NCI-H524 (cell line): ENCODE measurements at regions not wholly inside any gene's neighbourhood (a gene's known extent, or its start where the extent isn't known, plus 50 kb on each side); places are given as distances from the start of the nearest gene placed in this dataset.
"Not testable (repeated sequence)": the region's sequence is repeated elsewhere in the genome, so short reads cannot be mapped to it uniquely, and the experiment has no call there.

ENCODE experiments used
- DNase-seq, 2 experiments: peaks; one replicate each; lab custom pipeline; 2025; lab: John Stamatoyannopoulos, UW

DNA sequence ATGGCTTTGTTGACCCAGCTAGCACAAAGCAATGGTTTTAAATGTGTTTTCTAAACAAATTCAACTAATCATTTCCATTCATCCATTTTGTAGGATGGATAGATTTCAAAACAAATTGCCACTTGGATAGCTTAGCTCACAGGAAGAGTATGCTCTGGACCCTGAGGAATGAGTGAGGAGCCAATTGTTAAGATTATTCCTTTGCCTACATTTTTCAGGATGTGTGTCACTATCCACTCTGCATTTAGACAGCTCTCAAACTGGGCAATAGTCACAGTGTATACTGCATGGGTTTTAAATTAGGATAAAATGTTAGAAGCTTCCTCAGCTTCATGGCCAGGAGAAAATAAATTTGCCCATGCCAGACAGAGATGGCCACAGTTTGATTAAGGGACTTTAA is 605.6 kb upstream of the TEX47 start:
- no peak for DNase-seq

DNA sequence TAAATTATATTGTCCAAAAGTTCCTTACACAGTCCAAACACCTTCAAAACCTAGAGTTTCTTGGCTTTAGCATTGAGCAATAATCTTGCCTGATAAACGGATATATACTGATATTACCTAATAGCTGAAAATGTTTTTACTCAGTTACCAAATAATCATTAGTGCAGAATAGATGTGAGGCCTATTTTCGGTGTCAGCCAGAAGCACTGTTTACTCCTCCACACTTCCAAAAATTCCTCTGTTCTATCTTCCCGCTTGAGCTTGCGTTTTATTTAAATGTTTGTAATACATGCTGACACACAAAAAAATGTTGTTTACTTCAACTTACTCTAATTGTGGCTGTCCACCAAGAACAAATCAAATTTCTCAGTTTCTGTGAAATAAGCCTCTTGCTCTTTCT is 606.2 kb upstream of the TEX47 start:
- DNase-seq = no peak

DNA sequence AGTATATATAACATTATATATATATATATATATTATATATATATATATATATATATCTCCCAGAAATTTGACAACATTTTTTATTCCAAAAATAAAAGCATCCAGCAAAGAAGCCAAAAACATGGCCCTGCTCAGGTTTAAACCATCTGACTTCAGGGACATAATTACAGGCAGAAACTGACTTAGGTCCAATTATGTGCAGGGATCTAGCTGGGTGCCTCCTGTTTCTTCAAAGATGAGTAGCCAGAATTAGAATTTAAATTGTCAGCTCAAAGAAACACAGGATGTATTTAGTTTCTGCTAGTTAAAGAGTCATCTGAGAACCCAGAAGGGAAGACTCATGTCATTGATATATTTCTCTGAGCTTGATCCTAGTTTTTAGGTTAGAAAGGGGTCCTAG is 656.4 kb upstream of the TEX47 start:
- DNase-seq = peak in 1 of 2 experiments; percentile 20

DNA sequence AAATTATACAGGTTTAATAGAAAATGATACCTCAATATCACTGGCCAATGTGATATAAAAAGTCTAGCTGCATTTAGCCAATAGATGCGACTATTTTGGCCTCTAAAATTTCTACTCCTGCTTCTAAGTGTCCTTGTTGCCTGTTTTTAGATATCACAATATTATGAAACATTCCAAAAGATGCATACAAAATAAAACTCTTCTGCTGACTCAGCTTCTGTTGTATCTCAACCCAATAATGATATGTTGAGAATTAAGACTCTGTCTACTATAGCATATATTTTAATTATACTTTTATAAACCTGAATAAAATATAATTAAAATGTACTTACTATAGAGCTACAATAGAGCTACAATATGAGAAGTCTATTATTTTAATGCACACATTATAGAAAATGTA is 661.0 kb upstream of the TEX47 start:
- no peak for DNase-seq

DNA sequence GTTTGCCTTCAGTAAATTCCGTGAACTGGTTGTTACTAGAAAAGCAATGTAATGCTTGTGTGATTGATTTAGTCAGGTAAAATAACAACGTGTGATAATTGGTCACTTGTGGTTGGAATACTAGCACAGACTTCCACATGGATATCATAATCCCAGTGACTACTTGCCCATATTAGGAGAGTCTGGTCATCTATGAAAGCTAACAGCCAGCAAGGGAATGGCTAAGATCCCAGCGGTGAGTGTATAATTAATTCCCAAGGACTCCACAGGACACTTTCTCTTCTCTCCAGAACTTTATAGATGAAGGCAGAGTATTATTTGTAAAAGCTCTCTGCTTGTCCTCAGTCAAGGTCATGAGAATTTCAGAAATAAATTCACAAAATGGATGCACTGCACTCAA is 662.6 kb upstream of the TEX47 start:
- DNase-seq = no peak

DNA sequence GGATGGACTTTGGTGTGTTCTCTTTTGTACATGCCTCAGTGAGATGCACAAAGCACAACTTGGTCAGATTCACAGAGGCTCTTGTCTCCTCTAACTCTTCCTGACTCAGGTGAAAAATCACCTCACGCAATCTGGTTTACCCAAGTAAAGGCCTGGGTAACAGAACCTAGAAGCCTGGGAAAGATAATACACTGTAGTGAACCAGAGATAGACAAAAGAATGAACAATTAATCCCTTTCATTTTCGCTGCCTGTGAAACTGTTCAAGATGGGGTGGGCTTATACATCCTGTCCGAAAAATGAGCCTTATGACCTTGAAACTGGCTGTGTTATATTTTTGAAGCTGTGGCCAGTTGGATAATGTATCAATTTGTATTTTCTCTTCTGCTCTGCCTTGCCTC is 678.9 kb upstream of the TEX47 start:
- DNase-seq = no peak

DNA sequence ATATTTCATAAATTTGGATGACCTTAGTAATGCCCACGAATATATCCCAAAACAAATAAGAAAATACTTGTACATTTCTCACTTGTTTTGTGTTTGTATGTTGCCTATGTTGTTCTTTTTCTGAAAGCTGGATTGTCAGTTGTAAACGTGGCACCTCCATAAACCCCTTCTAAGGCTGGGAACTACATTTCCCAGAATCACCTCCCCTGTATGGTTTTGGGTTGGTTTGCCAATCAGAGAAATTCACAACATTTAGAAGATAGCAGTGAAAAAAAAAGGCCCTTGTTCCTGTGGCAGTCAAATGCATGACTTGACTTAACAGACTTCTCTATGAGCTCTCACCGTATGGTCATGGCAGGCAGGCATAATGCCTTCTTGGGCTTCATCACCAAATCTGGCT is 676.3 kb upstream of the STEAP1 start:
- no peak for DNase-seq

DNA sequence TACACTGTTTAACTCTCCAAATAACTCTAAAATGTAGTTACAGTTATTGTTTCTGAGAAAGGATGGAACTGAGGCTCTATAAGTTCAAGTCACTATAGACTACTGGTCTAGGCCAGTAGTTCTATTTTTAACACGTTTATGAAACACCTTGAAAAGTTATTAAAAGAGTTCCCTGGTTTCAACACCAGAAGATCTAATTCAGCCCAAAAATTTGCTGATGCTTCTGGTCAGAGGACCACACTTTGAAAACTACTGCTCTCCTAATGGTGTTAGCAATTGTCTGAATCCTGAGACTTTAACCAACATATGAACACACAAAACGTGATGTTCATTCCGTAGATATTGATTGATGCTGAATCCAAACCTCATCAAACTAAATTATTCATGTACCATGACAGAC is 658.6 kb upstream of the STEAP1 start:
- DNase-seq = no peak

DNA sequence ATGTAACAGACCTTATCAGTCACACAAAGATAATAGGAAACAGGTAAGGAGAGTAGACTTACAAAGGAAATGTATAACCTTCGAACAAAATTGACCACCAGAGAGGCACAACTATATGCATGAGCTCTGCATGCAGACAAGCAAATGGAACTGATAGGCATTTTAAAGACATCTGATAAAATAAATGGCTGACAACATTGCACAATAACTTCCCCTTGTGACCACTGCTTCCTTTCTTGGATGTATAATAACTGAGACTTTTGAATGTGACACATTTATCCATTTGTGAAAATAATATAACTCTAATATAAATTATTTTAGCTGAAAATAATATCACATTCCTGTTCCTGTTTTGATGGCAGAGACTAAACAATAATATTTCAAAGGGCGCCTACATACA is 654.2 kb upstream of the STEAP1 start:
- DNase-seq = no peak

DNA sequence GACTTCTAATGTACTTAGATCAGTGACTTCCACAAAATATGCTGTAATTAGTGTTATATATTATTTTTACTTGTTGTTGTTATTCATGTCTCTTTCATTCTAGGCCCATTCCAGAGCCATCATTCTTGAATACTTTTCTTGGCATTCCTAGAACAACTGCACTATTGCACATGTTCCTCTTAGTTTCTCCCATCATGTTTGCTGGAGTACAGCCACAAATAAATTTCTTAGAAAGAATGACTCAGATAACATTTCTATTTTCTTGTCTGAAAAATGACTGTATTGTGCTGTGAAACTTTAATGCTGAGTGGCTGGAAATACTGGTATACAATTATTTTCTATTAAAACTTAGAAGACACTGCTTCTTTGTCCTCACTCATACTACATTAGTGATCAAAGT is 651.0 kb upstream of the STEAP1 start:
- no peak for DNase-seq

DNA sequence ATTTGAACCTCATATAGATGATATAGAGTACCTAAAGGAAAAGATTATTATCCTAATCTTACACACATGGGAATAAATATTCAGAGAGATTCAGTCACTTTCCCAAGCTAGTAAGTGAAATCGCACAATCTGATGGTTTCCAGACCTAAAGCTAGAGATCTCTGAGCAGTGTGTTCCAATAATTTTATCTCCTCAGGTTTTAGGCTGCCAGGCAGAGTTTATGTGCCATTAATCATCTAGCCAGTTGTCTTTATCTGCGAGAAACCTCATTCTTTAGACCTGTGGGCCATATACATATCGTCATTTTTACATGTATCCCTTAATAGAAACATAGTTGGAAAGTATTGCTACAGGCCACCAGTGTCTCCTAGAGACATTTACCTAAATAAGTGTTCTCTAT is 647.2 kb upstream of the STEAP1 start:
- DNase-seq = no peak

DNA sequence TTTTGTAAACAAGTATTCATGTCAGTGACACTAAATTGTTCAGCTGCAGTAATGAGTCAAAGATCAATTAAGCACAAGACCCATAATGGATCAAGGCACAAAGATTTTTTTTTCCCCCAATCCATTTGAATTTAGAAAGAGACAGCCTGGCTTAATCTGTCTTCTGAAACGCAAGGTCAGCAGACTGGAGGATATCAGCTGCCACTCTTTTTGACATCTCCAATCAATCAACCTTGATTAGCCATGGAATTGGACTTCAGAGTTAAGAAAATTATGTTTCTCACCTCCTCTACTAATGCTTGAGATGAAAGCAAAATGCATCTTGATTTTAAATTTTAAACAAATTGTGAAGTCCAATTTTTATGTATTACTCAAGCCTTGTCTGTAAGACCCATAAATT is 642.4 kb upstream of the STEAP1 start:
- DNase-seq = no peak

DNA sequence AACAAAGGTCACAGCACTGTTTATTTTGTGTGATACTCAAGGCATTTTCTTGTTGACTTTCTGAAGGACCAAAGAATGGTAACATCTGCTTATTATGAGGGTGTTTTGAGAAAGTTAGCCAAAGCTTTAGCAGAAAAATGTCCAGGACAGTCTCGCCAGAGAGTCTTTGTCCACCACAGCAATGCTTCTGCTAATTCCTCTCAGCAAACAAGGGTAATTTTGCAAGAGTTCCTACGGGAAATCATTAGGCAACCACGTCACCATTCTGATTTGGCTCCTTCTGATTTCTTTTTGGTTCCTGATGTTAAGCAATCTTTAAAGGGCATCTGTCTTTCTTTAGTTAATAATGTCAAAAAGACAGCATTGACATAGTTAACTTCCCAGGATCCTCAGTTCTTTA is 639.3 kb upstream of the STEAP1 start:
- DNase-seq = no peak

DNA sequence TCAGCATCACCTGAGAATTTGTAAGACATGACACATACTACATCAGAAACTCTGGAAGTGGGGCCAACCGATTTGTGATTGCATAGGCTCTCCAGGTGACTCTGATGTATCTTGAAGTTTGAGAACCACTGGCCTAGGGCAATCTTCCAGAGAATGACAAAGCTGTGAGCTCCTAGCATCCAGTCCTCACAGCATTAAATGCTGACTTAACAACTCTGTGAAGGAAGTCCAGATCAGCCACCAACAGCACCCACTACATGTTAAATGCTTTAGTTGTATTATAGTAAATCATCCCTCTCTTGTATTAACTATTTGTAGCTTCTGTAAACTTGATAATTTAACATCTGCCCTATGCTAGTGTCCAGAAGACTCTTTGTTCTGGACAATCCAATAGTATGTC is 636.5 kb upstream of the STEAP1 start:
- DNase-seq = no peak

DNA sequence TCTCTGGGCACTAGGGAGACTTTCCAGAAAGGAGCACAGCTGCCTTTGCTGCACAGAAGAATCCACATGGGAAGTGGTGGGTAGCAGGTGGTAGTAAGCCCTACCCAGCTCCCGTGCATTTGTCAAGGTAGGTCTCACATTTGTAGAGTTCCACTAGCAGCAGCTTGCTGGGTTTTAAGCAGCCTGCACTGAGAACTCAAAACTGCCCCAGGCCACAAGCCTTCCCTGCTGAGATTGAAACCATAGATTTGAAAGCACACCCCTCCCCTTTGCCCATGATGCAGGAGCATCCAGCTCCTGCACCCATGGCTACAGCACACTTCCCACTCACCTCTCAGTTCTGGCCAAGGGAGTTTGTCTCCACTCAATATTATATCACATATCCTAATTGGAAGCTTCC is 604.5 kb upstream of the STEAP1 start:
- DNase-seq = no peak

DNA sequence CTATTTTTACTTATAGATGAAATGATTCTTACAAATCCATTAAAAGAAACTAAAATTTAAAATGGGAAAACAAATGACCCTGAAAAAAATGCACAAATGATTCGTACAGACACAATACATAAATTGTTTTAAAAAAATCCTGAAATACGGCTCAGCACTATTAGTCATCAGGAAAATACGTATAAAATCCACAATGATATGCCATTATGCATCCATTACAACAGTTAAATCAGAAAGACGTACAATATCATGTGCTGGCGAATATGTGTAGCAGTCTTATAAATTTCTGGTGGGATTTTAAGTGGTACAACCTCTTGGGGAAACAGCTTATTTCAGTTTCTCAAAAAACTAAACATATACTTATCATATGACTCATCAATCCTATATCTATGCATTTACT is 600.1 kb upstream of the STEAP1 start:
- DNase-seq = no peak

DNA sequence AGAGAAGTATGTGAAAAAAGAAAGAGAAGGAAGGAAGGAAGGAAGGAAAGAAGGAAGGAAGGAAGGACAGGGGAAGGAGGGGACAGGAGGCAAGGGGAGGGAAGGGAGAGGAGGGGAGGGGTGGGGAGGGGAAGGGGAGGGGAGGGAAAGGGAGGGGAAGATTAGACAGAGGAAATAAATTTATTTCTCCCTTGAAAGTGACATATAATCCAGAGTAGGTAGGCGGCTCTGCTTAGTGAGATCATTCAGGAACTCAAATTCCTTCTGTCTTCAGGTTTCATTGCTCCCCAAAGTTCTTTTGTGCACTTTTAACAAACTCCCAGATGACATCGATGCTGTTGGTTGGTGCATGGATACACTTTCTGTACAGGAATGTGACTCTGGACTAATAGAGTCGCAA is 594.7 kb upstream of the STEAP1 start:
- no peak for DNase-seq

DNA sequence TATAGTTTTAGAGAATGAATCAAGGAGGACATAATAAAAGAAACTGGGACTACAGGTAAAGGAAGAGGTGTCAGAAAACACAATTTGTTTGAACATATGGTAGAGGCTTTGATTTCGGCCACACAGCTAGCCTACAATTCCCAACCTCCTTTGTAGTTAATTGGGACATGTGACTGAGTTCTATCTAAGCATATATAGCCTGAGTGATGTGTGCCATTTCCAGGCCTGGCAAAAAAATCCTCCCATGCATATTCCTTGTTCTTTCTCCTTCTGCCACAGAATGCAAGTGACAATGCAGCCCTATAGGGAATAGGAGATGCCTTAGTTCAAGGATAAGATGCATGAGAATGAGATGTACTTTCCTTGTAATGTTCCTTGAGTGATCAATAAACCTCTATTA is 590.7 kb upstream of the STEAP1 start:
- DNase-seq = no peak

DNA sequence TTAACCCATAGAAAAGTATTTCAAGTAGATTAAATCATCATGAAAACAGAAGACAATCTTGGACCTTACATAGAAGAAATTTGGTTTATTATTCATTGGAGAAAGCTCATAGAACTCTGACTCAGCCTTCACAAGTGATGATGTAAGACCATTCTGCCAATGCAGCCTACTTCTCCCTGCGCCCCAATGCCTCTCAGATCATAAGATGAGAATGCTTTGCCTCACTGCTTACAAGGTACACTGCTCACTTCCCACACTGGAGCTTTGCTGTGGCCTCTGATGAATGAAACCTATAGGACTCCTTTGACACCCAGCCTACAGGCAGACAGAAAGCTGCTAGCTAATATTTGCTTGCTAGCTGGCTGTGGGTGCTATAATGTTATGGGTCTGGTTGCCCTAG is 569.4 kb upstream of the STEAP1 start:
- DNase-seq = no peak

DNA sequence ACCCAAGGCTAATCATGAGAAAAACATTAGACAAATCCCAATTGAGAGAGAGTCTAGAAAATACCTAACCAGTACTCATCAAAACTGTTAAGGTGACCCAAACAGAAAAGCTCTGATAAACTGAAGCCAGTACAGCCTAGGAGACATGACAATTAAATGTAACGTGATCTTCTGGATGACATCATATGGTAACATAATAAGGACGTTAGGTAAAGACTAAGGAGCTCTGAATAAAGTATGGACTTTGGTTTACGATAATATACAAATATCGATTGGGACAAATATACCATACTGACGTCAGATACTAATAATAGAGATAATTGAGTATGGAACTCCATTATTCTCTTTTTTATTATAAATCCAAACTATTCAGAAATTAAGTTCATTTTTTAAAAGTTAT is 561.1 kb upstream of the STEAP1 start:
- DNase-seq = no peak

DNA sequence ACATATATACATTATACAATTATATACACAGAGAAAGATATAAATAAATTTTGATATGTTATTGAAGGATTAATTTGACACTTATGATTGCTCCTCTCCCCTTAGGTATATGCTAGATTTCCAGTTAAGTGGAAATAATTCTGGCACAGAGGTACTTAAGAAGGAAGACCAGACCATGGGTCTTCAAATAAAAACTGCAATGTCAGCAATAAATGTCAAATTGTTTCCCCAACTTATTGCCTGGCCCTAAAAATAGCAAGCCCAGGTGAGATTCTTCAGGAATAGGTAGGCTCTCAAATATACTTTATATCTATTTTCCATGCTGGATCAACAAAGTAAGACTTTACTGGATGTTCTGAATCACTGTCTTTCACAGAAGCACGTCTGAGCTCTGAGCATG is 551.3 kb upstream of the STEAP1 start:
- no peak for DNase-seq

DNA sequence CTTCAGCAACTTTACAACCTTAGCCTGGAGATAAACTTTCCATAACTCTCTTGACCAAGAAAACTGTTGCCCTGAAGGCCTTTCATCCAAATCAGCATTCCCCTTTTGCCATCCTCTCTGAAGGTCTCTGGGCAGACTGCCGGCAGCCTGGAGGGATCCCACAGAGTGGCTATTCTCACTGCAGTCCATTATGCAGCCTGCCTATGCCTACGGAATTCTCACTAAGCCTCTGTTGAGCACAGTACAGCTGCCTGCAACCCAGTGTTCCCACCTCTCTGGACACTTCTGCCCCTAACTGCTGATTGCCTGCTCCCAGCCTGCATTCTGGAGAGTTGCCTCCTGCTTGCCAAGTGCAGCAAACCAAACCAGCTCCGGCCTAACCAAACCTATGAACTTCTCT is 548.9 kb upstream of the STEAP1 start:
- no peak for DNase-seq

DNA sequence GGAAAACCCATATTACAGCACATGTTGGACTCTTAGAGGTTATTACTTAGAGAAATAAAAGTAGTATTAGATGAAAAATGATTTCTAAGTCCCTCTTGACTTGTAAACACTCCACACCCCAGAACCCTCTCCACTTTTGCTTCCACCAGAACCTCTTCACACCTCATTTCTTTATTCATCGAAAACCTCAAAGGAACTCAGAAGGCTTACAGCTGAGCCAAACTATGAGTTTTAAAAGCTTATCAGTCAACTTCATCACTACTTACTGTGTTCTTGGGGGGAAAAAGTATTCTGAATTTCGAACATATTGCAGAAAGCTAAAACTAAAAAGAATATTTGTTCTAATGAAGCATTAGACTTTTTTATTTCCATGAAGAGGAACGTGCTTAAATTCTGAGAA is 547.8 kb upstream of the STEAP1 start:
- DNase-seq = no peak

DNA sequence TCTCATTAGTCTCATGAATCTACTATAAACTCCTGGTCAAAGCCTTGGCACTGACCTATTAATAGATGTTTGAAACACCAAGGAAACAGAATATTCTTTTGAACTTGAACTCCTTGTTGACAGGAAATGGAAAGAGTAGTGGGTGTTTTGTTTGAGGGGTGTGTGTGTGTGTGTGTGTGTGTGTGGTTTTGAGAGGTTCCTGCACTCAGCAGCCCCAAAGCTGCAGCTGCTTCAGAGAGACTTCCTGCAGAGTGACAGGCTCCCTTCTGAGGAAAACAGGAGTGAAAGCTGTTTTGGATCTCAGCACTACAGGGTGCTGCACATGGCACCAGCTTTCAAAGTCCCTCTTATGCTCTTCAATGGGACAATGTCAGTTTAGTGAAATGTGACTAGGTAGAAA is 546.5 kb upstream of the STEAP1 start:
- no peak for DNase-seq

DNA sequence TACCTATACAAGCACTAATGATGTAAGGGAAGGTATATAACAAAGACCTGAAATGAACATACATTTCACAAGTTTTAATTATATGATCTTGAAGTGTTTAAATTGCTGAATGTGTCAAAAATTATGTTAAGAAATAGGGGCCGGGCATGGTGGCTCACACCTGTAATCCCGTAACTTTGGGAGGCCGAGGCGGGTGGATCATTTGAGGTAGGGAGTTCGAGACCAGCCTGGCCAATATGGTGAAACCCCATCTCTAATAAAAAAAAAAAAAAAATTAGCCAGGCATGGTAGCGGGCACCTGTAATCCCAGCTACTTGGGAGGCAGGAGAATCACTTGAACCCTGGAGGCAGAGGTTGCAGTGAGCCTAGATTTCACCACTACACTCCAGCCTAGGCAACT is 537.4 kb upstream of the STEAP1 start:
- not testable (repeated sequence) for DNase-seq
